ENCODE measurements at regions not wholly inside any gene's neighbourhood (a gene's known extent, or its start where the extent isn't known, plus 50 kb on each side); places are given as distances from the start of the nearest gene placed in this dataset.

DNA sequence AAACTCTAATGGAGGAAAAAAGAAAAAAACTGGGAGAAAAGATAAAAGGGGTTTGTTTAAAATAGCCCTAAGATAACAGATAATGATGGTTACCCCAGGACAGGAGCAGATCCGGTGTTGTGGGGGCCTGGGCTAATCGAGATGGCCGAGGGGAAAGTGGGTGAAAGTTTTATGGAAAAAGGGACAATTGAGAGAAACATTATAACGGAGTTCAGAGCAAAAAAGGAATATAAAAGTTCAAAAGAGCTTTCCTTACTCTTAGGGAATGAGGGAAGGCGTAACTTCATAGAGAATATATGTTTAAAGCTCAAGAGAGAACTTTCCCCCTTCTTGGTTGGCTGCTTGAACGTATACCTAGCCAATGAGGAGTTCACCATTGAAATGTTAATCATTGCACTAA lies 131.4 kb downstream of the BAMBI start:
- TF ChIP-seq CTCF (IDR thresholded peaks at IDR 0.05) (no peak), EZH2 (IDR thresholded peaks at IDR 0.05) (no peak)

Data from neural progenitor cell (in vitro differentiated cells).